ENCODE measurements at regions not wholly inside any gene's neighbourhood (a gene's known extent, or its start where the extent isn't known, plus 50 kb on each side); places are given as distances from the start of the nearest gene placed in this dataset.
"Not testable (repeated sequence)": the region's sequence is repeated elsewhere in the genome, so short reads cannot be mapped to it uniquely, and the experiment has no call there.

DNA sequence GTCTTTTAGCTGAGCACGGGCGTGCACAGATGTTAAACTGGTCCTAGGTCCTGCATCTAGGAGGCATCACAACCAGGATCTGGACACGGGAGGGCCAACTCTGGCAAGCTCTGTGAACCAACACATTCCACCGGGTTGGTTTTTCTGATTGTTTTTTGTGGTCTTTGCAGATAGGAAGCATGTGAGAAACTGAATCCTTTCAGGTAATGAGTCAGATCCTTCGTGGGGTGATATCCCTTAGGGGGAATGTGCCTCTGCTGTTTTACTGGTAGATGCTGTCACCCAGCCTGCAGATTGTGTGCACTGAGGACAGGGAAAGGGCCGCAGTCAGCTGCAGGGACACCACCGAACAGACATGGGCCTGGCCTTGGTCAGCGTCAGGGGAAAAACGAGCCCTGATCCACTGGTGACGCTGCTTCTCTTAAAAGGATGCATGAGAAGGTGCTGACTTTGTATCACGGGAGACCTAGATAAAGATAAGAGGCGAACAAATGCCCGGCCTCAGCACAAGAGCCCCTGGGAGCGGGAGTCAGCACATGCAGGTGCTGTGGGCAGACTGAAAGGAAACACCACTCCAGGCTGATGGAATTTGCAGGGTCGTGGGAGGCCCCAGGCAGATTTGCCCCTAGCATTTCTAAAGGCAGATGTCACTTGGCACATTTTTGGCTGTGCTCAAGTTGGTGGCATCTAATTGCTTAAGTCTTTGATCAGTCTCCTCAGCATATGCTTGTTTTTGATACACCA, 51.1 kb downstream of the DOP1B start:
- no peak for DNase-seq

DNA sequence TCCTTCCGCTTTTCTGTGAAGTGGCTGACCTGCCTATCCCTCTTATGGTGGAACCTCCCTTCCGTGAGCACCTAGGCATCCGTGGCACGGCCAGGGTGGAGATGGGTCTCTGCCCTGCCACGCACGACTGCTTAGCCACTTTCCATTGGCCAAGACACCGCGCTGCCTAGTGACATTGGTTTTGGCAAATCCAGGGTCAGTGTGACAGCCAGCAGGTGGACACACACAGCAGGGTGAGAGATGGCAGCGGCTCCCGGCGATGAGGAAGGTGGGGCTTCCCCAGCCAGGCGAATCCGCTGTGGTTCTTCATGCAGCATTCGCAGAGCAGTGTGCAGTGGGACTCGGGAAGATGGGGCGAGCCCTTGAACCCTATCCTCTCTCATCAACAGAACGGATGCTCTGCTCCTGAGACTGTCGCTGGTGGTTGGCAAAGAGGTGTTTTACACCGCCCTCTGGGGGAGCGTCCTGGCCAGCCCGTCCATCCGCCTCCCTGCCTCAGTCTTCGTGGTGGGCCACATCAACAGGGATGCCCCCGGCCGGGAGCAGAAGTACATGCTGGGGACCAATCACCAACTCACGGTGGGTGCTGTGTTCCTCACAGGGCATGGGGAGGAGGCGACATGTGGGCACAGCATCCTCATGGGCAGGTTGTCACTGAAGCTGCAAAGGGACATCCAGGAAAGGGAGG, 51.8 kb downstream of the DOP1B start:
- no peak for DNase-seq

DNA sequence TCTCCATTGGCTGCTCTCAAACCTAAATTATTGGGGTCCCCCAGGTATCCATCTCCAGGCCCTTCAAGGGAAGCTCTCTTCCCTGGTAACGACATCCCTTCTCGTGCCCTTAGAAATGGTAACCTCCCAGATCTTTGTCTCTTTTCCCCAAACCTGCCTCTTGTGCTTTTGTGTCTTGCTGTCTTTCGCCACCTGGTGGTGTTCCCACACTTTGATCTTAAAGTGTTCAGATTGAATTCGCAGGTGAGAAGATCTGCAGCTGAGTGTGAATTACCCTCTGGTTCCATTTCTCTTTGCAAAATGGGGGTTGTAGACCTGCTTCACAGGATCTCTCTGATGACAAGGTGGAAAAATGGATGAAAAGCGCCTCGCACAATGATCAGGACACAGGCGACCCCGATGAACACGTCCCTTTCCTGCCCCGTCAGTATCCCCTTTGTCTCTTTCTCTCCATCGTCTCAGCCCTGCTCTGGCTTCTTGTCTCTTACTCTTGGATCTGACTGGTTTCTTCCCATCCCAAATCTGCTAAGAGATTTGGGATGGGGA, 53.1 kb downstream of the DOP1B start:
- no peak for DNase-seq

DNA sequence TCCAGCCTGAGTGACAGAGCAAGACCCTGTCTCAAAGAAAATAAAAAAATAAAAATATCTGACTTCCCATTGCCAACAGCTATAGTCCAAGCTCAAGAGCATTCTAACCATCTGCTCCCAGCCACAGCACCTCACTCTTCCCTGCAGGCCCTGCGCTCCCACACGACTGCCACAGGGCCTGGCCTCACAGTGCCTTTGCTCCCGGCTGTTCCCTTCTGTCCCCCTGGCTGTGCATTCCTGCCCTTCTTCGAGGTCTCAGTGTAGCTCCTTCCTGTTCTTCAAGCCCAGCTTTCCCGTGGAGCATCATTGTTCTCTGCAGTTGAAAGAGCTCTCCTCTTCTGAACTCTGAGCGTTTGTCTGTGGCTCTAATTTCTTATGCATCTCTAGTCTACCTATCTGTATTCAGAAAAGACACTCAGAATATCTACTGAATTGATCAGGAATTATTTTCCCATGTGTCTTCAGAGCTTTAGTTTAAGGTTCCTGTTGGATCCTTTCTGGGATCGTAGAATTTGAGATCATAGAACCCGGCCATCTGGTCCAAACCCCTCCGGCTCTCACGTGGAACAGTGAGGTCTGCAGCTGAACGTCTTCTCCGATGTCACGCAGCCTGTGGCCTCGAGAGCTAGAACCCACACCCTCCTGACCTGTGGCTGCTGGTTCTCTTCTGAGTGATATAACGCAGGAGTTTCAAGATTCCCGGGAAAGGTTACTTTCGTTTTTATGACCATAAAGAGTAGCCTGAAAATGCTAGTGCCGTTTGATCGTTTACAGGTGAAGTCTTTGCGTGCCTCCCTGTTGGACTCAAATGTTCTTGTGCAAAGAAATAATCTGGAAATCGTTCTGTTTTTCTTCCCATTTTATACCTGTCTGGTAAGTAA, 54.4 kb downstream of the DOP1B start:
- no peak for DNase-seq

DNA sequence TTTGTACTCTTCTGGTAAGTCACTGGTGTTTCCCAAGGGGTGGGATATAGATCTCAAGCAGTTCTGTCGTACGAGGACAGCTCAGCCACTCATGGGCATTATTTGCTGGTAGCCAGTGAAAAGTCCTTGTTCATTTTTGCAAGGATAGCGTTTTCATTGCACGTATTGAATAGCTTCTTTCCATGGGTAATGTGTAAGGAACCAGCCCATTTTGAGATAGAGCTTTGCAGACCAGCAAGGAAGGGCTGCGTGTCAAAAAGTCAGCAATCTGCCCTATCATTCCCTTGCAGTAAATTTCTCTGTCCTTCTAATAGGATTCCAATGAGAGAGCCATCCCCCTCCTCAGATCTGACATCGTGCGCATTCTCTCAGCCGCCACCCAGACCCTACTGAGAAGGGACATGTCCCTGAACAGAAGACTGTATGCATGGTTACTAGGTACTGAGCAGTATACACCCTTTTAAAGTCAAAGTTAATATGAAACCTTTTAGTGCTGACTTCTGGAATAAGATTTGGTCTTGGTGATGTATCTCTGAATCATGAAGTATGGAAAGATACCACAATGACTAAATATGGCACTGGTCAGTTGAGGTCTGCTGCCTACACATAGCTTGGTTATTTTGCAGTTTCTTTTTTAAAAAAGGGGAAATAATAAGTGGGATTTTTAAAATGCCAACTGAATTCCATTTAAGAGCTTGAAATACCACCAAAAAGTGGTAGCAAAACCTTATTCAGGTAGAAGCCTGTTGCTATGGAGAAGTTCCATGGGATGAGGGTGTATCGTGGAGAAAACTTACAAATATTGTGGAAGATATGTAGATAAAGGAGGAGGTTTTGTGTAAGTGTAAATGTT, 55.3 kb downstream of the DOP1B start:
- no peak for DNase-seq

GRCh38 chr21:36212513-36212780, 55.8 kb downstream of the DOP1B start:
- DNase-seq = no peak

DNA sequence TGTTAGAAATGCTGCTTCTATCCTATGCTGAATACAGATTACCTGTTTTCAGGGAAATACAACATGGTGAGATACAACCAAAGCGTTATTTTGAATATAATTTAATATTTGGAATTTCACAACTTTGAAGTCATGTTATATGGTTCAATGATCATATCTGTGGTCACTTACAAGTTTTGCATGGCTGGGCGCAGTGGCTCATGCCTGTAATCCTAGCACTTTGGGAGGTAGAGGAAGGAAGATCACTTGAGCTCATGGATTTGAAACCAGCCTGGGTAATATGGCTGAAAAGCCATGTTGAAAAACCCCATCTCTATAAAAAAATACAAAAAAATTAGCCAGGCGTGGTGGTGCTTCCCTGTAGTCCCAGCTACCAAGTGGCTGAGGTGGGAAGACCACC, 57.9 kb downstream of the DOP1B start:
- DNase-seq = no peak

- no peak for DNase-seq
These were observed 61.1 kb downstream of the DOP1B start for GRCh38 chr21:36217743-36218142.

DNA sequence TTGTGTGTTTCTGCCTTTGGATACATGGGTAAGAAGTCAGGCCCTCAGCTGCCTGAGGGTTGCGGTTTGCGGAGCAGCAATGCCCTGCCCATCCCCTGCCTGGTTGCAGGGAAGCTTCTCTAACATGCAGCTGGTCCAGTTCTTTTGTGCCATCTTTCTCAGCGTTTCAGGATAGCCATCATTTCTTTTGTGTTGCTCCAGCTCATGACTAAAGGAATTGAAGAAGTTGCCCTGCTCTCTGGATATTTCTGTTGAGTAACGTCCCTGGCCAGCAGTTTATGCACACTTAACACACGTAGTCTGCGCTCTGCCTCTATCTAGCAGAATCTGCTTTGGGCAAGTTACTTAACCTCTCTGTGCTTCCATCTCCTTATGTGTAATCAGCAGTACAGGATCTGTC, 62.1 kb downstream of the DOP1B start:
- no peak for DNase-seq

DNA sequence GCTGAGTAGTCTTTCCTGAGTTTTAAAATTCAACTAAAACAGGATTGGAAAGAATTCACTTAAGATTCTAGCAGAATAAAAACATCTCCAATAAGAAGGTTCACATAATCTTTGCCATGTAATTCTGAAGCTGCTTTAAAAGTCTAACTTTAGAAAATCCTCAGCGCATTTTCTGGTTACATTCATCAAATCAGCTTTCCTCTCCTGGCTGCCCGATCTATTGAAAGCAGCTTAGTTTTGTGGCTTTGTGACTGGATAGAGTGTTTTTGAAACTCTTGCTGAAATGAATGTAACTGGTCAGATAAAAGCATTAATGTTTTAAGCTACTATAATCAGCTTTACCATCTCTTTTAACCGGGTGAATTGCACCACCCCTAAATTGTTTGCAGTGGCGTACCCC, 66.8 kb downstream of the DOP1B start:
- DNase-seq = no peak

- no peak for DNase-seq
These were observed 72.6 kb downstream of the DOP1B start for GRCh38 chr21:36229181-36229580.

DNA sequence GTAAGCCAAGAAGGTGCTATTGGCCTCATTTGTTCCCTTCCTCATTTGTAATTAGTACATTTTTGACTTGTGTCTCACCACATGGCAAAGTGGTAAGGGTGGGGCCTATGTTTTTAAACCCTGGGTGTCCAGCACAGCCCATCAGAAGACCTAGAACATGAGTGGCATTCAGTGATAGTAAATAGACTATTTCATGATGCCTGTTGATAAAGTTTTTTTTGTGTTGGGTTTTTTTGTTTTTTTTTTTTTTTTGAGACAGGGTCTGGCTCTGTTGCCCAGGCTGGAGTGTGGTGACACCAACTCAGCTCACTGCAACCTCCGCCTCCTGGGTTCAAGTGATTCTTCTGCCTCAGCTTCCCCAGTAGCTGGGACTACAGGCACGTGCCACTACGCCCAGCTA, 74.8 kb downstream of the DOP1B start:
- DNase-seq = not testable (repeated sequence)

GRCh38 chr21:36232641-36233040, 76.0 kb downstream of the DOP1B start:
- DNase-seq = no peak

DNA sequence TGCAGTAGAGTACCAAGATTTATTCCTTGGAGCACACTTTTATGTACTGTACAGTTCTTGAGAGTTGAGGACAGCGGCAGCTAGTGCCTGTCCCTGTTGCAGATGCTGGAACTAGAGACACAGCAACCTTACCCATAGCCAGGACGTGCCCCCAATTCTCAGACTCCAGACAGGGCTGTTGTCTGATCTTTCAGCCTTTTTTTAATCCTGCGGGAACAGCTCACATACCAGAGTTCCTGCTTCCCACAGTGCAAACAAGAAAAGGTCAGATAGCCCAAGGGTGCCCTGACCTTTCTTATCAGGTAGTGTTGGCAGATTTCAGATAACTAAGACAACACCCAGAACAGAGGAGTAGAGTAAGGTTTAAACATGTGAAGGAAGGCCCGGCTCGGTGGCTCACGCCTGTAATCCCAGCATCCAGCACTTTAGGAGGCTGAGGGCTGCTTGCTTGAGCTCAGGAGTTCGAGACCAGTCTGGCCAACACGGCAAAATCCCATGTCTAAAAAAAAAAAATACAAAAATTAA, 78.5 kb downstream of the DOP1B start:
- no peak for DNase-seq

DNA sequence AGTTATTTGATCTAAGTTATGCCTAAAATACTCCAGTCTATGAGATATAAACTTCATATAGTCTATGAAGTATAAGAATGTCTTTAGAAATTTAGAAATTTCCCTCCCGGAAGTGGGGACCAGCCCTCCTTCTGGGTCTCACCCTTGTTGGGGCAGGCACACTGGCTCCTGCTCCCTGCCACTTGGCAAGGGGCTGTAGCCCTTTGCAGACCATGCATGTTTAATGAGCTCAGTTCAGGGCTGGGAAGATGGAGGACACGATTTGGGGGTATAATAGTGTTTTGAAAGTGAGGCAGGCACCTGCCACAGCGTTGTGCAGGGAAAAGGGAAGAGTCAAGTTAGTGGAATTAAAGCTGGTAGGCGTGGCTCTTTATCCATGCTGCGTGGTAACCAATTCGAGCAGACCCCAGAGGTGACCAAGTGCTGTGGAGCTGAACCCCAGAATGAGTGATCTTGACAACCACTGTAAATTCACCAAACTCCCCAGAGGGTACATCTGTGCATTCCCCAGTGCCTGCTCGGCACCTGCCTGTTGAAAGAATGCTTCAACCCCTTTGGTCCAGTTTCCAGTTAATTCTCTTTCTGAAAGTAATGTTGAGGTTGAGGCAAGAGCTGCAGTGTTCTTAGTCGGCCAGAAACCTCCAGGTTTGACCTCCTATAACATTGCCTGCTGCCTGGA, 79.6 kb downstream of the DOP1B start:
- DNase-seq = no peak

GRCh38 chr21:36237441-36237840, 80.8 kb downstream of the DOP1B start:
- no peak for DNase-seq

GRCh38 chr21:36239585-36239984, 80.4 kb upstream of the MORC3 start:
- no peak for DNase-seq

DNA sequence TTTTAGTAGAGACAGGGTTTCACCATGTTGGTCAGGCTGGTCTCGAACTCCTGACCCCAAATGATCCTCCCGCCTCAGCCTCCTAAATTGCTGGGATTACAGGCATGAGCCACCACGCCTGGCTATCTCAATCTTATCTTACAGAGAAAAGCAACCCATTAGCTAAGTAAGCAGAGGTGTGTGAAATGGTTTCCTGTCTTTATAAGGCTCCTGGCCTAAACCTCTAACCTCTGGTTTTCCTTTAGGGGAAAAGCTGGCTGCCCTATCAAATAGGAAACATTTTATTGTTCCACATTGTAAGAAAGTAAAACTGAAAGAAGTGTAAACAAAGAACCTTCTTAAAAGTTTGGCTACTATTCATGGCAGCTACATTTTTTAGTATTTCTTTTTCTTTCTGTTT, 78.3 kb upstream of the MORC3 start:
- no peak for DNase-seq

- DNase-seq = no peak
These were observed 74.9 kb upstream of the MORC3 start for GRCh38 chr21:36245115-36245514.

DNA sequence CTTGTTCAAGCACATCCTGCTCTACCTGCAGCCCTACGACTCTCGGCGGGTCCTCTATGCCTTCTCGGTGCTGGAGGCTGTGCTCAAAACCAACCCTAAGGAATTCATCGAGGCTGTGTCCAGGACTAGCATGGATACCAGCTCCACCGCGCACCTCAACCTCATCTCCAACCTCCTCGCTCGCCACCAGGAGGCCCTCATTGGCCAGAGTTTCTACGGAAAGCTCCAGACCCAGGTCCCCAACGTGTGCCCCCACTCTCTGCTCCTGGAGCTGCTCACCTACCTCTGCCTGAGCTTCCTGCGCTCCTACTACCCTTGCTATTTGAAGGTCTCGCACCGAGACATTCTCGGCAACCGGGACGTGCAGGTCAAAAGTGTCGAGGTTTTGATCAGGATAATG, 74.3 kb upstream of the MORC3 start:
- DNase-seq = no peak

- DNase-seq = no peak
These were observed 73.8 kb upstream of the MORC3 start for GRCh38 chr21:36246080-36246631.

Data from stimulated activated naive CD4-positive, alpha-beta T cell treated with Interleukin-2 at 50 U/mL for 16 hours (primary cell).